ENCODE measurements at regions not wholly inside any gene's neighbourhood (a gene's known extent, or its start where the extent isn't known, plus 50 kb on each side); places are given as distances from the start of the nearest gene placed in this dataset.
"Not testable (repeated sequence)": the region's sequence is repeated elsewhere in the genome, so short reads cannot be mapped to it uniquely, and the experiment has no call there.

GRCh38 chr7:110407242-110407641 is 683.7 kb upstream of the LRRN3 start:
- no peak for DNase-seq

GRCh38 chr7:110407706-110408105 is 683.2 kb upstream of the LRRN3 start:
- DNase-seq, result no peak

GRCh38 chr7:110412614-110413013 is 678.3 kb upstream of the LRRN3 start:
- DNase-seq, result no peak

- no peak for DNase-seq
Observed at GRCh38 chr7:110413038-110413437, 677.9 kb upstream of the LRRN3 start.

GRCh38 chr7:110417611-110418010 is 673.3 kb upstream of the LRRN3 start:
- no peak for DNase-seq

- peak; percentile 2 for DNase-seq
Observed at GRCh38 chr7:110418659-110419280, 672.2 kb upstream of the LRRN3 start.

- DNase-seq, result no peak
Observed at GRCh38 chr7:110420788-110421187, 670.1 kb upstream of the LRRN3 start.

- DNase-seq, result no peak
Observed at GRCh38 chr7:110421490-110422241, 669.3 kb upstream of the LRRN3 start.

- no peak for DNase-seq
Observed at GRCh38 chr7:110432061-110432553, 658.8 kb upstream of the LRRN3 start.

GRCh38 chr7:110438926-110439325 is 652.0 kb upstream of the LRRN3 start:
- not testable (repeated sequence) for DNase-seq

GRCh38 chr7:110442381-110442837 is 648.5 kb upstream of the LRRN3 start:
- no peak for DNase-seq

GRCh38 chr7:110446658-110447057 is 644.3 kb upstream of the LRRN3 start:
- DNase-seq, result no peak

GRCh38 chr7:110448918-110449317 is 642.0 kb upstream of the LRRN3 start:
- no peak for DNase-seq

- DNase-seq, result no peak
Observed at GRCh38 chr7:110454713-110455112, 636.2 kb upstream of the LRRN3 start.

- no peak for DNase-seq
Observed at GRCh38 chr7:110461621-110462020, 629.3 kb upstream of the LRRN3 start.

GRCh38 chr7:110470420-110470819 is 620.5 kb upstream of the LRRN3 start:
- no peak for DNase-seq

- not testable (repeated sequence) for DNase-seq
Observed at GRCh38 chr7:110472419-110472818, 618.5 kb upstream of the LRRN3 start.

- DNase-seq, result no peak
Observed at GRCh38 chr7:110480964-110481363, 610.0 kb upstream of the LRRN3 start.

- no peak for DNase-seq
Observed at GRCh38 chr7:110483553-110483952, 607.4 kb upstream of the LRRN3 start.

- DNase-seq, result no peak
Observed at GRCh38 chr7:110484356-110484755, 606.6 kb upstream of the LRRN3 start.

- no peak for DNase-seq
Observed at GRCh38 chr7:110486549-110486948, 604.4 kb upstream of the LRRN3 start.

- DNase-seq, result no peak
Observed at GRCh38 chr7:110502888-110503465, 588.0 kb upstream of the LRRN3 start.

GRCh38 chr7:110507369-110507768 is 583.6 kb upstream of the LRRN3 start:
- DNase-seq, result no peak

GRCh38 chr7:110507832-110508231 is 583.1 kb upstream of the LRRN3 start:
- DNase-seq, result no peak

Measured in right kidney (tissue), 1 donor.